HFFc6 (cell line): ENCODE measurements at regions not wholly inside any gene's neighbourhood (a gene's known extent, or its start where the extent isn't known, plus 50 kb on each side); places are given as distances from the start of the nearest gene placed in this dataset.

Experiments used
- DNase-seq: peaks from one replicate; pipeline ENCODE4 v3.0.0-alpha.2; 2018
- H3K27ac Mint-ChIP-seq: 2 replicates; pipeline ENCODE4 v1.8.0; 2020; ENCODE audit warnings: mild to moderate bottlenecking, mixed read lengths
- H3K27me3 Mint-ChIP-seq: 2 replicates; pipeline ENCODE4 v1.8.0; 2021; ENCODE audit warnings: mild to moderate bottlenecking, moderate library complexity, mixed read lengths; ENCODE audit not compliant: insufficient read depth
- H3K36me3 Mint-ChIP-seq: 2 replicates; pipeline ENCODE4 v1.8.0; 2021; ENCODE audit warnings: low read depth, mixed read lengths
- H3K4me1 Mint-ChIP-seq: 2 replicates; pipeline ENCODE4 v1.8.0; 2020; ENCODE audit warnings: low read depth, mixed read lengths
- H3K4me3 Mint-ChIP-seq: 2 replicates; pipeline ENCODE4 v1.8.0; 2020; ENCODE audit warnings: mild to moderate bottlenecking, moderate library complexity, mixed read lengths
- H3K9me3 Mint-ChIP-seq: 2 replicates; pipeline ENCODE4 v1.8.0; 2020; ENCODE audit warnings: mild to moderate bottlenecking, mixed read lengths
- CTCF ChIP-seq: fragments of 200-600 bp; sonication (generic); IDR thresholded peaks from 2 replicates; pipeline ENCODE4 v1.5.0; 2021; ENCODE audit warnings: antibody characterized with exemption, mild to moderate bottlenecking

GRCh38 chr17:77837917-77838316 lies 120.6 kb upstream of the TNRC6C start:
- no peak for TF ChIP-seq CTCF
- H3K4me1 Mint-ChIP-seq = peaks cover 23% of the 10 kb centered on the region
- no peaks in the 10 kb centered on the region for H3K9me3 Mint-ChIP-seq
- peaks cover 9% of the 10 kb centered on the region for H3K27me3 Mint-ChIP-seq
- H3K36me3 Mint-ChIP-seq = no peaks in the 10 kb centered on the region
- H3K27ac Mint-ChIP-seq = no peak overlapping the region
- DNase-seq = no peak
- no peak overlapping the region for H3K4me3 Mint-ChIP-seq

GRCh38 chr17:77838748-77839697 lies 119.5 kb upstream of the TNRC6C start:
- H3K4me3 Mint-ChIP-seq = no peak overlapping the region
- H3K27ac Mint-ChIP-seq = no peak overlapping the region
- H3K36me3 Mint-ChIP-seq = no peaks in the 10 kb centered on the region
- DNase-seq = no peak
- TF ChIP-seq CTCF = no peak
- peaks cover 9% of the 10 kb centered on the region for H3K27me3 Mint-ChIP-seq
- H3K4me1 Mint-ChIP-seq = peaks cover 30% of the 10 kb centered on the region
- H3K9me3 Mint-ChIP-seq = no peaks in the 10 kb centered on the region

GRCh38 chr17:77839698-77840512 lies 118.6 kb upstream of the TNRC6C start:
- TF ChIP-seq CTCF = no peak
- no peak overlapping the region for H3K4me3 Mint-ChIP-seq
- no peaks in the 10 kb centered on the region for H3K9me3 Mint-ChIP-seq
- H3K27ac Mint-ChIP-seq = no peak overlapping the region
- peaks cover 21% of the 10 kb centered on the region for H3K4me1 Mint-ChIP-seq
- DNase-seq = no peak
- peaks cover 13% of the 10 kb centered on the region for H3K27me3 Mint-ChIP-seq
- no peaks in the 10 kb centered on the region for H3K36me3 Mint-ChIP-seq

GRCh38 chr17:77840513-77841165 lies 117.9 kb upstream of the TNRC6C start:
- no peak for TF ChIP-seq CTCF
- Mint-ChIP-seq H3K4me3 (no peak overlapping the region), H3K27ac (no peak overlapping the region), H3K9me3 (no peaks in the 10 kb centered on the region), H3K27me3 (peaks cover 13% of the 10 kb centered on the region), H3K36me3 (no peaks in the 10 kb centered on the region), H3K4me1 (peaks cover 16% of the 10 kb centered on the region)
- DNase-seq = no peak

- Mint-ChIP-seq H3K9me3 (no peaks in the 10 kb centered on the region), H3K4me1 (peaks cover 16% of the 10 kb centered on the region), H3K27ac (no peak overlapping the region), H3K27me3 (peaks cover 21% of the 10 kb centered on the region), H3K36me3 (no peaks in the 10 kb centered on the region), H3K4me3 (no peak overlapping the region)
- DNase-seq = no peak
- TF ChIP-seq CTCF = no peak
Observed at GRCh38 chr17:77841742-77842527, 116.6 kb upstream of the TNRC6C start.
